HG03354 (cell line): ENCODE measurements at regions not wholly inside any gene's neighbourhood (a gene's known extent, or its start where the extent isn't known, plus 50 kb on each side); places are given as distances from the start of the nearest gene placed in this dataset.

ENCODE experiments used
- ATAC-seq: cut with Tn5 transposase; IDR thresholded peaks from one replicate; pipeline ENCODE4 v1.9.1; 2021; ENCODE audit warnings: mild to moderate bottlenecking; ENCODE audit not compliant: unreplicated experiment, poor library complexity, severe bottlenecking

DNA sequence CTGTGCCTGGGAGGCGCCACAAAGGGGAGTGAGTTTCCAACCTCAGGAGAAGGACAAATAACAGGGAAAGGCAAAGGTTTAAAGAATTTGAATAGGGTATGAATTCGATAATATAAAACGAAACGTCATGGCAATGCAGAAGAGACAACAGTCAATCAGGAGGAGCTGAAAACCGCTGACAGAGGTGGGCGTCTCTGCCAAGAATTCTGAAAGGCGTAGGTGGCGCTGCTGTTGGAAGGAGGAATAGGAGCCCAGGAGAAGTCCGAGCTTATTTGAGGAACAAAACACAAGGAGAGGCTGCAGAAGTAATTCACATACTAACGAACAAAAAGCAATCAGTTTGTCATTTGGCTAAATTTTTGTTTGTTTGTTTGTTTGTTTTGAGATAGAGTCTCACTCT, 485.8 kb upstream of the POU3F3 start:
- no peak for ATAC-seq

GRCh38 chr2:104371087-104371781, 482.7 kb upstream of the POU3F3 start:
- no peak for ATAC-seq

- ATAC-seq: no peak
These were observed 478.7 kb upstream of the POU3F3 start for GRCh38 chr2:104375206-104375605.

DNA sequence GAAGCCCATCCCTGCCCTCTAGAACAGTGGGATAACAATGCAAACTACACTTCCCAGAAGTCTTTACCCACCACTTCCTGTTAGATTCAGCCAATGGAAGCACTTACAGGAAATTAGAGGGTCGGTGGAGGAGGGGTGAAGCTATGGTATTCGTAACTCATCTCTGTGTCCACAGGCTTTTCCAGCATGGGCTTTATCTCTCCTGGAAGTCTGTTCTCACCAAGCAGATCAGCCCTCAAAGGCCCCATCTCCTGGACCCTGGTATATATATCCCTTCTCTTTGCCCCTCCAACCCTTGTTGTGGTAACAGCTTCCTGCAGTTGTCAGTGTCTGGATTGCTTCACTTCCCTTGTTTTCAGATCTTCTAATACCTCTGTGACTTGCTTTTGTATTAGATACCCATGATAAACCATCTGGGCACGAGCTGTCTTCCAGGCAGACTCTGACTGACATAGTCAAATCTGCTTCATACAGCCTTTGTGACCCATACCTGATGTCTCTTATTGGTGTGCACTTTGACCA, 475.0 kb upstream of the POU3F3 start:
- ATAC-seq: peak; percentile 86

DNA sequence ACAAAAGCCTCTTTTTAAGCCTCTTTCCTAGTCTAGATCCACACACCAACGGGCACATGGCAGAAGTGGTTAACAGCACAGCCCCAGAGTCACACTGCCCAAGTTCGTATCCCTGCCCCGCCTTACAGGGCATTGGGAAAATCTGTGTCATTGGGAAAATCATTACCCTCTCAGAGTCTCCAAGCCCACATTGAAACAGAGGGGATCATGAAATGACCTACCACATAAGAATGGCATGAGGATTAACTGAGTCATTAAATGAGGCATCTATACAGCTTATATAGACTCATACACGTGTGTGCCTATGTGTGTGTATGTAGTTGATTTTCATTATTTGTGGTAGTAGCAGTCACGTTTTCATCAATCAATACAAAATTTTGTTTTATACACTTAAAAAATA, 469.0 kb upstream of the POU3F3 start:
- ATAC-seq: no peak

DNA sequence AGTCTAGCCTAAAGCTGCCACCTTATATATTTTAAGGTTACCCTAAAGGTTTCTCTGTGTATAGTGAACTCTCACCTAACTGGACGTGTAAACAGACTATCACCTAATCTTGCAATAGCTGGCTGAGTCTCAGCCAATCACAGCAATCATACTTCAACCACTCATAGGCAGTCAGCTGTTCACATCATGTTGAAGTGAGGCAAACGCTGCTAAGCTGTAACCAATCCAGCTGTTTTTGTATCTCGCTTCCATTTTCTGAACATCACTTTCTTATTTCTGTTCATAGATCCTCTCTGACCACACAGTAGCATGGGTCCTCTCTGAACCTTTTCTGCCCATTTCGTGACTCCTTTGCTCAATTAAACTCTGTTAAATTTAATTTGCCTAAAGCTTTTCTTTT, 468.2 kb upstream of the POU3F3 start:
- no peak for ATAC-seq

DNA sequence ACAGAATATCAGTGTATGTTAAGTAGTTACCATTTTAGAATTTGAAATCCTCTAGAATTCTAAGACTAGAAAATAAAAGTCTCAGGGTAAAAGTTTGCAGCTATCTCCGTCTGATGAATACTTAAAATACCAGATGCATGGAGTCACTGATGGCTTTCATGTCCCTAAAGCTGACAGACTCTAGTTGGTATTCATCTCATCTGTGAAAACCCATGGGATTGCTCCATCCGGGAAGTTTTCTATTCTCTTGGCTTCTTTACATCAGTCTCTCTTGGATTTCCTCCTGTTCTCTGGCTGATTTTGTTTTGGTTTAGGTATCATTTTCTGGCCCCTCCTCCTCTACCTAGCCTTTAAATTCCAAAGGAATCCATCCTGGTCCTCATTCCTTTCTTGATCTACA, 465.6 kb upstream of the POU3F3 start:
- no peak for ATAC-seq

- ATAC-seq: no peak
These were observed 451.1 kb upstream of the POU3F3 start for GRCh38 chr2:104402825-104403224.

DNA sequence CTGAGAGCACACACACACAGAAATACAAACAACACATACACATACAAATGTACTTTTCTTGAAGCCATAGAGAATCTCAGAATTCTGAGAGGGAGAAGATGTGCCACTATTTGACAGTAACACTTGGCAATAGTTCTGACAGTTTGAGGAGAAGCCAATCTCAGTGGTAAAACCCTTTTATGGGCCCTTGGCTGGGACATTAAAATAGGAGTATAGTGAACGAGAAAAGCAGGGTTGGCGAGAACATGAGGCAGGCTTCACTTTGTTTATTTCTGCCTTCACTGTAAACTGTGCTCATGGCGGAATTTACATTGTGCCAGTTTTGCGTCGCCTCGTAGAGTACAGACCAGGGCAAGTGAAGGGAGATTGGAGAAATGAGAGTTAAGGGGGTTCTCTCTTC, 449.4 kb upstream of the POU3F3 start:
- ATAC-seq: no peak

DNA sequence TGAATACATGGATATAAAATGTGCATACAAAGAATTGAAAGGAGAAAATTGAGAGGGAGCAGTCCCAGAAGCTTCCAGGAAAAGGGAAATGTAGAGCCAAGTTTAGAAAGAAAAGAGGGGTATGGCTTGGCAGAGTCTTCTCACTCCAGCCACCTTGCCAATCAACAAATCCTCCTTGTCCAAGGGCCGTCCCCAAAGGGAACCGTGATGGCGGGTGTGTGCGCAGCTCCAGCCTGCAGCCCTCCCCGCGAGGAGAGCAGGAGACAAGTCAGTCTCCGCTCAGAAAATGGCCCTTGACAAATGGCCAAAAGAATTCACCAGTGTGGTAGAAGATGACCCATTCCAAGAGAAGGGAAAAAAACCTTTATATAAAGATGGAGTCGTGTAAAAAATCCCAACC, 448.3 kb upstream of the POU3F3 start:
- no peak for ATAC-seq

GRCh38 chr2:104406261-104406726, 447.6 kb upstream of the POU3F3 start:
- no peak for ATAC-seq

DNA sequence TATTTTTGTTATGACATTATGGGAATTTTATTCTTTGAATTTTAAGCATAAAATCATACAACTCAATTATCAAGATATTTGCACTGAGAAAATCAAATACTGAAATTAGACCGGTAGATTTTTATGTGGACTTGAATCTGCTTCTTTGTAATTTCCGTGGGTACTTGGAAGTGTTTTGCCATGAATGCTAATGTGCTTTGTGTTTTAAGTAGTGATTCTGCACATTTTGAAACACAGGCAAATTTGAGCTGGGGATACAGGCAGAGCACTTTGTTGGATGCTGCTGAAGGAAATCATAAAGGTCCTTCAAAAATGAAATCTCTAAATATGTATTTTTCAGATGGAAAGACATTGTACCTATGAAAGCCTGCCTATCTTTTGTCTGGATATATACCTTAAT, 446.3 kb upstream of the POU3F3 start:
- ATAC-seq: no peak

DNA sequence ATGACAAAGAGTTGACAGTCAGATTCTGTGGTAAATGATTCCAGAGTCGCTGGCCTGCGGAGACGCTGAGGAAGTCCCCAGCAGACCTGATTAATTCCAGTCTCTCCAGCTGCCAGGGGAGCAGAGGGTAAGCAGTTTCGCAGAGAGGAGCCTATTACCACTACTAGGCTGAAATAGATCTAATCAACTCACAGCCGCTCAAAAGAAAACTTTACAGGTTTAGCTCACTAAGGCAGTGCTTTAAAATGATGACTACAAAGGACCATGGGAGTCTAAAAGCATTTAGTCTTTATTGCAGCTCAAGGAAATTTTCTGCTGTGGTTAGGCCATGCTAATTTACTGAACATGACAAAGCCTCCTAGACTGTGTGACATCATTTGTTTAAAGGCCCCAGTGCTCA, 445.6 kb upstream of the POU3F3 start:
- no peak for ATAC-seq

- no peak for ATAC-seq
These were observed 443.8 kb upstream of the POU3F3 start for GRCh38 chr2:104410136-104410535.

DNA sequence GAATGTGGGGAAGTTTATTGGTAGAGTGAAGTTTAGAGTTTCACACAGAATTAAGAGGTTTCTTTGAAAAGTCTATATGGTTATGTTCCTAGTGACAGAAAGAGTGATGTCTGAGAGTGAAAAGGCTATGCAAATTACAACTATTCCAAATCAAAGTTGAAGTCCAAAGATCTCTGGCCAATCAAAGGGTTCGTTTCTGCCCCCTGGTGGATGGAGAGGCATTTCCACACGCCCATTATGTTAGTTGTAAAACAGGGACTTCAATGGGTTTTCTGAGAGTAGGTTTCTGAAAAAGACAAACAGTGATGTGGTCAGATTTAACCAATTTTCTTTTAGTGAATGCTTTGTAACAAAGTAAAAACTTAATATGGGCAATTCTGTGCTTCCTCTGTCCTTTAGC, 441.5 kb upstream of the POU3F3 start:
- ATAC-seq: peak; percentile 79

GRCh38 chr2:104413890-104414289, 440.0 kb upstream of the POU3F3 start:
- ATAC-seq: no peak

GRCh38 chr2:104415284-104415683, 438.6 kb upstream of the POU3F3 start:
- no peak for ATAC-seq

DNA sequence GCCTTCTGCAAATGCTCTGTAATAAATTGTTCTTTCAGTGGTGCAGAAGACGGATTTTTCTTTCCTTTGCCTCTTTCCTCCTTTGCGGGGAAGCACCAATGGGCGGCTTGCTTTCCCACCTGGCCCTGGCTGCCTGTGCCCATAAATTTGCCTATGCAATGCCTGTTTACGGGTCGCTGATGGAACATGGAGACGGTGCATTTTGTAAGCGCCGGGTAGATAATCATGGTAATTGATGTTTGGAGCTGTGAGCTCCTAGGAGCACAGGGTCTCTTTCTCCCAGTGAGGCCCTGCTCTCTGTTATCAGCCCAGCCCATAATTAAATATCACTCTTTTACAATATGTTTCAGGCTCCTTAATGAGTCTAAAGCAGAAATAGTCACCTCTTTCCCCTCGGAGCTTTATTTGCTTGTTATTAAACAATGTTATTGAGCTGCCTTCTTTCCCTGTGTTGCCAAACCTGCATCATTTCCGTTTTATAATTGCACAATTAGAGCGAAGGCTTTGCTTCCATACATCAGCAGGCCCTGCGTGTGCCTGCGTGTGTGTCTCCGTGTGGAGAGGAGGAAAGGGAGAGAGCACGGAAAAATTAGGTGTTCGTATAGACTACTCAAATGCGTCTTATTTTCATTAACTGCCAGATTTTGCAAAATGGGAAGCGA, 437.4 kb upstream of the POU3F3 start:
- ATAC-seq: no peak

DNA sequence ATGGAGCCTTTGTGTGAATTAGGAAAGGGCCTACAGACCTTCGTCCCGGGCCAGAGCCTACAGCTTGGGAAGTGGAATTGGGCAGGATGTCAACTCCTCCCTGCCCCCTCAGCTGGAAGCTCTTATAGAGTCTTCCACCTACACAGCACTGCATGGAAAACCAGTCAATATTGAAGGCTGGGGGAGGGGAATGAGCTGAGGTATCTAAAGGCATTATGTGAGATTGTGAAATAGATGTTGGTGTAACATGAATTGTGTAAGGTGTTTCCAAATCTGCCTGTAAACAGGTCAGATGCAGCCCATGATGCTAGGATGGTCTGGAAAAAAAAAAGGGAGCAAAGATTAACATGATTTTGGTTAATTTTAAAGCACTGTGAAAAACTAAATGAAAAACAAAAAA, 433.5 kb upstream of the POU3F3 start:
- no peak for ATAC-seq

DNA sequence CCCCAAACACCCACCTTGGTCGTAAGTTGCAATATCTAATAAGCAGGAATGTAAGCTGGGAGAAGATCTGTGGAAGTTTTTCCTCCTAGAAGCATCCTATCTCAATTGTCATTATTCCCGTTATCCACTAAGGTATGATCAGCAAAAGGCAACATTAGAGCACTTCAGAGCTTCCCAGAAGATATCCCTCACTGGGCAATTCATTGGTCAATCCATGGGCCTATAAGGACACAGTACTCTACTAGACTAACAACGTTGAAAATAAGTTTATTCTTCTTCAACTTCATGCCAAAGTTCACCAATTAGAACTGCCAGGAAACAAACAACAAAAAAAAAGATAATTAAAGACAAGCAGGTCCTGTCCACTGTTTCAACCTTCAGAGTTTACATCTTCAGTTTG, 433.0 kb upstream of the POU3F3 start:
- ATAC-seq: no peak

GRCh38 chr2:104425850-104426595, 427.9 kb upstream of the POU3F3 start:
- ATAC-seq: no peak
